ENCODE measurements at regions not wholly inside any gene's neighbourhood (a gene's known extent, or its start where the extent isn't known, plus 50 kb on each side); places are given as distances from the start of the nearest gene placed in this dataset.

DNA sequence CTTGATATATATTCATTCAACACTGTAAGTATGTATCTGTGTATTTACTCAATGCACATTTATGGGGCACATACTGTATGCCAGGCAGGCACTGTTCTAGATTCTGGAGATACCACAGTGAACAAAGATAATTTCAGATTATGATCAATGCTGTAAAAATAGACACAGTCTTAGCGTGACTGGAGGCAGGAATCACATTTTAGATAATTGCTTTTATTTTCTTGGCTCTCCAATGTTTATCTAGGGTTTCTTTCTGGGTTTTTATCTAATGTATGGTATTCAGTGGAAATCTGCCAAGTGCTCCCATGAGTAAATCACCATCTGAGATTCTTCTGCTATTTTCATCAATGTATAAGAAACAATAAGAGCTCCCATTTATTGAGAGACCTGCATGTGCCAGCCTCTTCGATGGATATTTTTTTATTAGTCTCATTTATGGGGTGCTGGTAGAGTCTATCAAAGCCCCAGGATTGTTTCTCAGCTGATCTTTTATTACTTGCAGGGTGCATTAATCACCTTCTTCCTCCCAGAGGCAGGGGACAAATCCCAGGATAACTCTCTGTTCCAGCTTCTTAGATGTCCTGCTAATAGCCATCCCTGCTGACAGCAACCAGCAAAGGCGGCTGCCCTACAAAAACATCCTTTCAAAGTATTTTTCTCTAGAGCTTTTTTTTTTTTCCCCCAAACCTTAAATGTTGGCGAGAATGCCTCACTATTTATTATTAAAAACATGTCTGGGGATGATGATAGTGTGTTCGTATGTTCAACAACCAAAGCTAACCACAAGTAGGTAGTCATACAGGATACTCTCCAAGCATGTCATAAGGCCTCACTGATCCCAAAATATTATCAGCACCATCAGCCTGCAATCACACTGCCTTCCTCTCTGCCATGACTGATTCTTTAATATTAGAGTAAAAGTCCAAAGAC, 331.0 kb upstream of the RASGRP1 start:
- peaks cover 47% of the 10 kb centered on the region for H3K4me1 ChIP-seq (ENCODE audit: control insufficient read depth, extremely low read depth, insufficient read depth, low read length)
- peak; percentile 68 for DNase-seq (ENCODE audit: low read depth, low spot score)
- H2AFZ ChIP-seq (ENCODE audit: low read depth, low read length) = no peak overlapping the region
- no peaks in the 10 kb centered on the region for H3K27me3 ChIP-seq (ENCODE audit: control insufficient read depth in 2 of 2, insufficient read depth in 2 of 2, low read length in 2 of 2)
- H3K9ac ChIP-seq (replicated peaks; ENCODE audit: extremely low read depth, insufficient read depth, low read length) = peak overlapping the region; percentile 70
- no peak for FAIRE-seq
- no peaks in the 10 kb centered on the region for H3K36me3 ChIP-seq (ENCODE audit: control insufficient read depth in 2 of 2, extremely low read depth in 1 of 2, insufficient read depth in 2 of 2, low read length in 2 of 2)
- no peaks in the 10 kb centered on the region for H3K79me2 ChIP-seq (ENCODE audit: control insufficient read depth, insufficient read depth, low read length)
- H3K4me2 ChIP-seq (ENCODE audit: insufficient read depth, low read length) = peak overlapping the region; percentile 23
- ChIA-PET POLR2A (interaction anchor here (0.7 to 1.6 kb wide), 7 partner anchors 10 to 686 kb away, joined by 3 to 6 read pairs (median 3); partner anchors contain the start of gene THBS1), CTCF (interaction anchor here (0.9 to 2.0 kb wide), 9 partner anchors 8 to 230 kb away, joined by 3 to 12 read pairs (median 4); no protein-coding TSS in a partner anchor)
- BruUV-seq (replicated peaks) = no TSS peak
- no peak overlapping the region for H3K4me3 ChIP-seq (replicated peaks in 1 of 3; ENCODE audit: insufficient read depth in 1 of 3, low read depth in 1 of 3, low read length in 3 of 3)
- intact Hi-C loops (cut with micrococcal nuclease) (loop anchor here (1.0 to 2.0 kb wide), 2 partner anchors 101 to 233 kb away; no protein-coding TSS in a partner anchor), dilution Hi-C loops (cut with MboI; ENCODE audit: extremely low pct_ligation_motif_present, low sequenced_read_pairs) (loop anchor here (10.0 kb wide), 1 partner anchor 239 kb away; no protein-coding TSS in a partner anchor)
- peak overlapping the region; percentile 92 for H3K27ac ChIP-seq (ENCODE audit: insufficient read depth, low read depth, low read length)
- H4K20me1 ChIP-seq (replicated peaks; ENCODE audit: control insufficient read depth, extremely low read depth, insufficient read depth, low read length) = no peaks in the 10 kb centered on the region
- TF ChIP-seq FOS (IDR thresholded peaks at IDR 0.05; ENCODE audit: borderline replicate concordance, insufficient read depth, low read length) (peak; percentile 41), POLR2AphosphoS5 (IDR thresholded peaks at IDR 0.05; ENCODE audit: insufficient read depth, low read depth, low read length) (no peak), GATA2 (IDR thresholded peaks at IDR 0.05; ENCODE audit: insufficient read depth, insufficient read length, low read depth, low read length) (peak; percentile 96), JUN (IDR thresholded peaks at IDR 0.05; ENCODE audit: borderline replicate concordance, insufficient read depth, insufficient read length, low read depth) (peak; percentile 20)
- no peaks in the 10 kb centered on the region for H3K9me1 ChIP-seq (replicated peaks; ENCODE audit: control insufficient read depth, extremely low read depth, insufficient read depth, low read length)
- no peaks in the 10 kb centered on the region for H3K9me3 ChIP-seq (replicated peaks; ENCODE audit: control insufficient read depth, insufficient read depth, low read length)

DNA sequence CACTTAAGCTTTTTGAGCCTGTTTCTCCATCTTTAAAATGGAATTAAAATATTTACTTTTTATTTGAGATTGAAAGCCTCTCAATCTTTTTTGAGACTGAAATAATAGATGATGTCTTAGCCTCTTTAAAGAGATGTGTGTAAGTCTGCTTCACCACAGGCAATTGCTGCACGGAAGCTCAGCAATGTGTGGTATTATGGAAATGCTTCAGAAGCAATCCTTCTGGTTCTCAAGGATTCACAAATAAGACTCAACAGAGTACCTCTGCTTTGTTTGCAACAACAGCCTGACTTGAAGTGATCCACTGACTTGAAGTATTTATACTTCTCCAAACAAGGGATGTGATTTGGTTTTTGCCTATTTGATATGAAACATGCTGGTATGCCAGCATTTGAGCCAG, 332.0 kb upstream of the RASGRP1 start:
- POLR2A ChIA-PET = interaction anchor here (1.6 kb wide), 1 partner anchor 68 kb away, joined by 4 read pairs; no protein-coding TSS in a partner anchor
- Histone ChIP-seq H3K9me1 (replicated peaks; ENCODE audit: control insufficient read depth, extremely low read depth, insufficient read depth, low read length) (no peaks in the 10 kb centered on the region), H3K79me2 (ENCODE audit: control insufficient read depth, insufficient read depth, low read length) (no peaks in the 10 kb centered on the region), H2AFZ (ENCODE audit: low read depth, low read length) (no peak overlapping the region), H4K20me1 (replicated peaks; ENCODE audit: control insufficient read depth, extremely low read depth, insufficient read depth, low read length) (no peaks in the 10 kb centered on the region), H3K9me3 (replicated peaks; ENCODE audit: control insufficient read depth, insufficient read depth, low read length) (no peaks in the 10 kb centered on the region), H3K4me2 (ENCODE audit: insufficient read depth, low read length) (no peak overlapping the region), H3K4me3 (replicated peaks in 1 of 3; ENCODE audit: insufficient read depth in 1 of 3, low read depth in 1 of 3, low read length in 3 of 3) (no peak overlapping the region), H3K4me1 (ENCODE audit: control insufficient read depth, extremely low read depth, insufficient read depth, low read length) (peaks cover 46% of the 10 kb centered on the region), H3K36me3 (ENCODE audit: control insufficient read depth in 2 of 2, extremely low read depth in 1 of 2, insufficient read depth in 2 of 2, low read length in 2 of 2) (no peaks in the 10 kb centered on the region), H3K27ac (ENCODE audit: insufficient read depth, low read depth, low read length) (peak overlapping the region; percentile 92), H3K27me3 (ENCODE audit: control insufficient read depth in 2 of 2, insufficient read depth in 2 of 2, low read length in 2 of 2) (no peaks in the 10 kb centered on the region), H3K9ac (replicated peaks; ENCODE audit: extremely low read depth, insufficient read depth, low read length) (no peak overlapping the region)
- intact Hi-C loops (cut with micrococcal nuclease) (no loop called here), dilution Hi-C loops (cut with MboI; ENCODE audit: extremely low pct_ligation_motif_present, low sequenced_read_pairs) (loop anchor here (10.0 kb wide), 1 partner anchor 238 kb away; no protein-coding TSS in a partner anchor)
- DNase-seq (ENCODE audit: low read depth, low spot score) = no peak
- CTCF ChIA-PET = interaction anchor here (1.3 to 2.0 kb wide), 3 partner anchors 73 to 100 kb away, joined by 4 to 6 read pairs (median 5); no protein-coding TSS in a partner anchor
- FAIRE-seq = no peak
- no TSS peak for BruUV-seq (replicated peaks)
- TF ChIP-seq EZH2 (IDR thresholded peaks at IDR 0.05; ENCODE audit: borderline replicate concordance, low read depth, low read length, severe bottlenecking) = no peak
- TF ChIP-seq MYC (IDR thresholded peaks at IDR 0.05; ENCODE audit: low read depth, low read length) = no peak
- TF ChIP-seq, protein P1, sequence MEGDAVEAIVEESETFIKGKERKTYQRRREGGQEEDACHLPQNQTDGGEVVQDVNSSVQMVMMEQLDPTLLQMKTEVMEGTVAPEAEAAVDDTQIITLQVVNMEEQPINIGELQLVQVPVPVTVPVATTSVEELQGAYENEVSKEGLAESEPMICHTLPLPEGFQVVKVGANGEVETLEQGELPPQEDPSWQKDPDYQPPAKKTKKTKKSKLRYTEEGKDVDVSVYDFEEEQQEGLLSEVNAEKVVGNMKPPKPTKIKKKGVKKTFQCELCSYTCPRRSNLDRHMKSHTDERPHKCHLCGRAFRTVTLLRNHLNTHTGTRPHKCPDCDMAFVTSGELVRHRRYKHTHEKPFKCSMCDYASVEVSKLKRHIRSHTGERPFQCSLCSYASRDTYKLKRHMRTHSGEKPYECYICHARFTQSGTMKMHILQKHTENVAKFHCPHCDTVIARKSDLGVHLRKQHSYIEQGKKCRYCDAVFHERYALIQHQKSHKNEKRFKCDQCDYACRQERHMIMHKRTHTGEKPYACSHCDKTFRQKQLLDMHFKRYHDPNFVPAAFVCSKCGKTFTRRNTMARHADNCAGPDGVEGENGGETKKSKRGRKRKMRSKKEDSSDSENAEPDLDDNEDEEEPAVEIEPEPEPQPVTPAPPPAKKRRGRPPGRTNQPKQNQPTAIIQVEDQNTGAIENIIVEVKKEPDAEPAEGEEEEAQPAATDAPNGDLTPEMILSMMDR (IDR thresholded peaks at IDR 0.05; ENCODE audit: extremely low read depth in 1 of 2, insufficient read depth in 1 of 2, low read depth in 1 of 2, low read length in 2 of 2) = no peak
- TF ChIP-seq FOS (IDR thresholded peaks at IDR 0.05; ENCODE audit: borderline replicate concordance, insufficient read depth, low read length) = no peak
- TF ChIP-seq POLR2AphosphoS5 (IDR thresholded peaks at IDR 0.05; ENCODE audit: insufficient read depth, low read depth, low read length) = no peak
- TF ChIP-seq, protein P2, sequence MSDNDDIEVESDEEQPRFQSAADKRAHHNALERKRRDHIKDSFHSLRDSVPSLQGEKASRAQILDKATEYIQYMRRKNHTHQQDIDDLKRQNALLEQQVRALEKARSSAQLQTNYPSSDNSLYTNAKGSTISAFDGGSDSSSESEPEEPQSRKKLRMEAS (IDR thresholded peaks at IDR 0.05; ENCODE audit: insufficient read depth, insufficient read length) = no peak
- TF ChIP-seq POLR2A (IDR thresholded peaks at IDR 0.05; ENCODE audit: low read depth, low read length) = no peak
- TF ChIP-seq JUN (IDR thresholded peaks at IDR 0.05; ENCODE audit: borderline replicate concordance, insufficient read depth, insufficient read length, low read depth) = no peak
- TF ChIP-seq GATA2 (IDR thresholded peaks at IDR 0.05; ENCODE audit: insufficient read depth, insufficient read length, low read depth, low read length) = no peak

Data from endothelial cell of umbilical vein (primary cell).